HCT116 (cell line): ENCODE measurements at regions not wholly inside any gene's neighbourhood (a gene's known extent, or its start where the extent isn't known, plus 50 kb on each side); places are given as distances from the start of the nearest gene placed in this dataset.

Experiments used
- ATAC-seq: fragments of 200-7000 bp; cut with Tn5 transposase; 2 replicates; pipeline ENCODE4 v1.9.1; 2020; ENCODE audit warnings: mild to moderate bottlenecking, moderate library complexity
- BruUV-seq: library from RNA; stranded (reverse); fragments of 400-500 nt; replicated peaks from 2 replicates; lab custom pipeline; 2021; lab: Mats Ljungman, UMichigan
- CTCF ChIA-PET: fragments of 300-600 bp; sonication (Branson Sonifier 250); formaldehyde crosslinking; loops from one replicate; lab custom pipeline; 2021; ENCODE audit warnings: antibody characterized with exemption; lab: Charles Lee
- POLR2A ChIA-PET: fragments of 300-600, 350-600 bp; sonication (Branson Sonifier 250); formaldehyde crosslinking; loops from one replicate; lab custom pipeline; 2021; ENCODE audit warnings: antibody characterized with exemption; lab: Charles Lee
- RAD21 ChIA-PET, 2 experiments: fragments of 300-600 bp; sonication (Branson Sonifier 250); formaldehyde crosslinking; loops; one replicate each; lab custom pipeline; 2023; ENCODE audit warnings: low total read pairs in 2 of 2; ENCODE audit not compliant: uncharacterized antibody in 2 of 2, unreplicated experiment in 2 of 2, low non-redundant PET in 1 of 2; lab: Charles Lee
- DNase-seq: peaks from one replicate; pipeline ENCODE4 v3.0.0-alpha.2; 2010; ENCODE audit warnings: low read depth, low spot score
- H2AFZ ChIP-seq: fragments of 200-600 bp; shearing (Covaris generic), sonication (generic); 2 replicates; pipeline ENCODE4 v1.6.1; 2017; ENCODE audit warnings: low read depth, mixed run types, mixed read lengths, antibody characterized with exemption, low read length; ENCODE audit not compliant: poor library complexity, severe bottlenecking
- H3K27ac ChIP-seq: 2 replicates; pipeline ENCODE4 v1.5.1; 2012; ENCODE audit warnings: low read depth, low read length
- H3K27me3 ChIP-seq: fragments of 200-600 bp; sonication (generic); 2 replicates; pipeline ENCODE4 v1.6.1; 2016; ENCODE audit warnings: mixed run types, low read length, mixed read lengths; ENCODE audit not compliant: insufficient read depth
- H3K36me3 ChIP-seq, 2 experiments: fragments of 200-500 bp in 1 of 2; fragments of 200-600 bp in 1 of 2; sonication (Bioruptor generic) in 1 of 2; sonication (generic) in 1 of 2; 2 replicates each; pipeline versions ENCODE4 v1.5.1 to v1.6.1; 2014 to 2016; ENCODE audit warnings: low read length in 2 of 2, inconsistent platforms in 1 of 2, mixed read lengths in 1 of 2, mixed run types in 1 of 2; ENCODE audit not compliant: insufficient read depth in 2 of 2, control insufficient read depth in 1 of 2
- H3K4me1 ChIP-seq, 2 experiments: fragments of 200-600 bp in 1 of 2; sonication (generic) in 1 of 2; 2 replicates each; pipeline versions ENCODE4 v1.5.1 to v1.6.1; 2012 to 2017; ENCODE audit warnings: low read length in 2 of 2, inconsistent platforms in 1 of 2, mild to moderate bottlenecking in 1 of 2, mixed read lengths in 1 of 2, mixed run types in 1 of 2, moderate library complexity in 1 of 2; ENCODE audit not compliant: insufficient read depth in 2 of 2, control insufficient read depth in 1 of 2
- H3K4me2 ChIP-seq: fragments of 200-600 bp; sonication (generic); 2 replicates; pipeline ENCODE4 v1.6.1; 2017; ENCODE audit warnings: mixed run types, low read length, mixed read lengths
- H3K4me3 ChIP-seq, 2 experiments: fragments of 200-600 bp in 1 of 2; sonication (generic) in 1 of 2; replicated peaks in 1 of 2; 2 replicates each; pipeline ENCODE4 v1.5.1; 2011 to 2016; ENCODE audit warnings: low read length in 2 of 2, control low read depth in 1 of 2, low read depth in 1 of 2, mild to moderate bottlenecking in 1 of 2, mixed read lengths in 1 of 2, mixed run types in 1 of 2
- H3K79me2 ChIP-seq: fragments of 200-600 bp; sonication (generic); 2 replicates; pipeline ENCODE4 v1.6.1; 2017; ENCODE audit warnings: mild to moderate bottlenecking, mixed run types, low read length, moderate library complexity, mixed read lengths; ENCODE audit not compliant: insufficient read depth
- H3K9ac ChIP-seq: fragments of 200-600 bp; sonication (generic); 2 replicates; pipeline ENCODE4 v1.6.1; 2016; ENCODE audit warnings: low read length, mixed read lengths
- H3K9me2 ChIP-seq: fragments of 200-600 bp; sonication (generic), shearing (Covaris generic); 2 replicates; pipeline ENCODE4 v1.6.1; 2017; ENCODE audit warnings: mixed run types, mild to moderate bottlenecking, moderate library complexity; ENCODE audit not compliant: insufficient read depth
- H3K9me3 ChIP-seq, 2 experiments: fragments of 200-500 bp in 1 of 2; fragments of 200-600 bp in 1 of 2; sonication (Bioruptor generic) in 1 of 2; sonication (generic) in 1 of 2; 2 replicates each; pipeline ENCODE4 v1.6.1; 2014 to 2017; ENCODE audit warnings: low read length in 2 of 2, mixed read lengths in 2 of 2, inconsistent platforms in 1 of 2, low read depth in 1 of 2, mild to moderate bottlenecking in 1 of 2, mixed run types in 1 of 2, moderate library complexity in 1 of 2; ENCODE audit not compliant: control insufficient read depth in 1 of 2, insufficient read depth in 1 of 2
- H4K20me1 ChIP-seq: fragments of 200-600 bp; sonication (generic), shearing (Covaris generic); 2 replicates; pipeline ENCODE4 v1.6.1; 2017; ENCODE audit warnings: mixed run types, mild to moderate bottlenecking, moderate library complexity; ENCODE audit not compliant: insufficient read depth
- CEBPB ChIP-seq: IDR thresholded peaks from 2 replicates; pipeline ENCODE4 v1.6.1; 2012; ENCODE audit warnings: low read depth
- EGR1 ChIP-seq: IDR thresholded peaks from 2 replicates; pipeline ENCODE4 v1.6.1; 2012; ENCODE audit warnings: low read depth
- EZH2phosphoT487 ChIP-seq: fragments of 200-600 bp; IDR thresholded peaks from 2 replicates; pipeline ENCODE4 v1.6.1; 2018; ENCODE audit warnings: antibody characterized with exemption, borderline replicate concordance
- FOSL1 ChIP-seq: IDR thresholded peaks from 2 replicates; pipeline ENCODE4 v1.6.1; 2012; ENCODE audit warnings: low read depth
- POLR2A ChIP-seq: IDR thresholded peaks from 2 replicates; pipeline ENCODE4 v1.7.0; 2011; ENCODE audit warnings: borderline replicate concordance; ENCODE audit not compliant: insufficient read depth, insufficient read length; ENCODE audit errors: extremely low read depth
- RAD21 ChIP-seq: IDR thresholded peaks from 2 replicates; pipeline ENCODE4 v1.6.1; 2012; ENCODE audit warnings: low read depth, mild to moderate bottlenecking
- SRF ChIP-seq: IDR thresholded peaks from 2 replicates; pipeline ENCODE4 v1.6.1; 2012; ENCODE audit warnings: low read depth
- YY1 ChIP-seq: IDR thresholded peaks from 2 replicates; pipeline ENCODE4 v1.6.1; 2011; ENCODE audit warnings: low read length, low read depth, moderate library complexity, mild to moderate bottlenecking; ENCODE audit not compliant: insufficient replicate concordance; ENCODE audit errors: extremely low read depth
- ZFX ChIP-seq: fragments of 450-650 bp; IDR thresholded peaks from 2 replicates; pipeline ENCODE4 v1.6.1; 2017
- ZNF274 ChIP-seq: fragments of 200-500 bp; sonication (Bioruptor generic); IDR thresholded peaks from 2 replicates; pipeline ENCODE4 v1.6.1; 2014; ENCODE audit warnings: mild to moderate bottlenecking, low read depth, low read length, inconsistent platforms
- intact Hi-C: fragments of 100-400 bp; cut with micrococcal nuclease; formaldehyde crosslinking; loops from 2 replicates; pipeline ENCODE4 v1.10.0; 2022
- TF ChIP-seq, protein P1 (sequence below): IDR thresholded peaks from 2 replicates; pipeline ENCODE4 v1.6.1; 2012
- TF ChIP-seq, protein P2 (sequence below): IDR thresholded peaks from 2 replicates; pipeline ENCODE4 v1.6.1; 2012
- TF ChIP-seq, protein P3 (sequence below): IDR thresholded peaks from 2 replicates; pipeline ENCODE4 v1.6.1; 2011; ENCODE audit warnings: mild to moderate bottlenecking, low read length, moderate library complexity; ENCODE audit not compliant: insufficient replicate concordance; ENCODE audit errors: extremely low read depth
- TF ChIP-seq, protein P4 (sequence below): IDR thresholded peaks from 2 replicates; pipeline ENCODE4 v1.6.1; 2012; ENCODE audit warnings: low read depth
- TF ChIP-seq, protein P5 (sequence below), 3 experiments: fragments of 200-600 bp in 1 of 3; sonication (generic) in 1 of 3; IDR thresholded peaks in 2 of 3; conservative IDR thresholded peaks in 1 of 3; 2 replicates each; pipeline ENCODE4 v1.5.1; 2012 to 2017; ENCODE audit warnings: low read depth in 2 of 3, low read length in 2 of 3, antibody characterized with exemption in 1 of 3, borderline replicate concordance in 1 of 3, control low read depth in 1 of 3, mild to moderate bottlenecking in 1 of 3, mixed read lengths in 1 of 3, mixed run types in 1 of 3, moderate library complexity in 1 of 3; ENCODE audit not compliant: insufficient read depth in 1 of 3

DNA sequence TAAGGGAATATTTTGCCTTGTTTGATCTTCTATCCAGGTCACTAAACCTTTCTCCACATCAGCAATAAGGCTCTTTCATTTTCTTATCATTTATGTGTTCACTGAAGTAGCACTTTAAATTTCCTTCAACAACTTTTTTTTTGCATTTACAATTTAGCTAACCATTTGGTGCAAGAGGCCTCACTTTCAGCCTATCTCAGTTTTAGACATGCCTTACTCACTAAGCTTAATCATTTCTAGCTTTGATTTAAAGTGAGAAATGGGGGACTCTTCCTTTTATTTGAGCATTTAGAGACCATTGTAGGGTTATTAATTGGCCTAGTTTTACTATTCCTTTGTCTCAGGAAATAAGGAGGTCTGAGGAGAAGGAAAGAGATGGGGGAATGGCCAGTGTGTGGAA, 250.5 kb downstream of the AUH start:
- TF ChIP-seq, protein P1, sequence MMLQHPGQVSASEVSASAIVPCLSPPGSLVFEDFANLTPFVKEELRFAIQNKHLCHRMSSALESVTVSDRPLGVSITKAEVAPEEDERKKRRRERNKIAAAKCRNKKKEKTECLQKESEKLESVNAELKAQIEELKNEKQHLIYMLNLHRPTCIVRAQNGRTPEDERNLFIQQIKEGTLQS: no peak
- no peak for TF ChIP-seq EGR1
- TF ChIP-seq SRF: no peak
- no peak for TF ChIP-seq CEBPB
- no peak for TF ChIP-seq ZNF274
- TF ChIP-seq YY1: no peak
- TF ChIP-seq, protein P2, sequence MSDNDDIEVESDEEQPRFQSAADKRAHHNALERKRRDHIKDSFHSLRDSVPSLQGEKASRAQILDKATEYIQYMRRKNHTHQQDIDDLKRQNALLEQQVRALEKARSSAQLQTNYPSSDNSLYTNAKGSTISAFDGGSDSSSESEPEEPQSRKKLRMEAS: no peak
- no peak for TF ChIP-seq EZH2phosphoT487
- no peak for TF ChIP-seq ZFX
- TF ChIP-seq, protein P3, sequence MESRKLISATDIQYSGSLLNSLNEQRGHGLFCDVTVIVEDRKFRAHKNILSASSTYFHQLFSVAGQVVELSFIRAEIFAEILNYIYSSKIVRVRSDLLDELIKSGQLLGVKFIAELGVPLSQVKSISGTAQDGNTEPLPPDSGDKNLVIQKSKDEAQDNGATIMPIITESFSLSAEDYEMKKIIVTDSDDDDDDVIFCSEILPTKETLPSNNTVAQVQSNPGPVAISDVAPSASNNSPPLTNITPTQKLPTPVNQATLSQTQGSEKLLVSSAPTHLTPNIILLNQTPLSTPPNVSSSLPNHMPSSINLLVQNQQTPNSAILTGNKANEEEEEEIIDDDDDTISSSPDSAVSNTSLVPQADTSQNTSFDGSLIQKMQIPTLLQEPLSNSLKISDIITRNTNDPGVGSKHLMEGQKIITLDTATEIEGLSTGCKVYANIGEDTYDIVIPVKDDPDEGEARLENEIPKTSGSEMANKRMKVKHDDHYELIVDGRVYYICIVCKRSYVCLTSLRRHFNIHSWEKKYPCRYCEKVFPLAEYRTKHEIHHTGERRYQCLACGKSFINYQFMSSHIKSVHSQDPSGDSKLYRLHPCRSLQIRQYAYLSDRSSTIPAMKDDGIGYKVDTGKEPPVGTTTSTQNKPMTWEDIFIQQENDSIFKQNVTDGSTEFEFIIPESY: no peak
- TF ChIP-seq, protein P4, sequence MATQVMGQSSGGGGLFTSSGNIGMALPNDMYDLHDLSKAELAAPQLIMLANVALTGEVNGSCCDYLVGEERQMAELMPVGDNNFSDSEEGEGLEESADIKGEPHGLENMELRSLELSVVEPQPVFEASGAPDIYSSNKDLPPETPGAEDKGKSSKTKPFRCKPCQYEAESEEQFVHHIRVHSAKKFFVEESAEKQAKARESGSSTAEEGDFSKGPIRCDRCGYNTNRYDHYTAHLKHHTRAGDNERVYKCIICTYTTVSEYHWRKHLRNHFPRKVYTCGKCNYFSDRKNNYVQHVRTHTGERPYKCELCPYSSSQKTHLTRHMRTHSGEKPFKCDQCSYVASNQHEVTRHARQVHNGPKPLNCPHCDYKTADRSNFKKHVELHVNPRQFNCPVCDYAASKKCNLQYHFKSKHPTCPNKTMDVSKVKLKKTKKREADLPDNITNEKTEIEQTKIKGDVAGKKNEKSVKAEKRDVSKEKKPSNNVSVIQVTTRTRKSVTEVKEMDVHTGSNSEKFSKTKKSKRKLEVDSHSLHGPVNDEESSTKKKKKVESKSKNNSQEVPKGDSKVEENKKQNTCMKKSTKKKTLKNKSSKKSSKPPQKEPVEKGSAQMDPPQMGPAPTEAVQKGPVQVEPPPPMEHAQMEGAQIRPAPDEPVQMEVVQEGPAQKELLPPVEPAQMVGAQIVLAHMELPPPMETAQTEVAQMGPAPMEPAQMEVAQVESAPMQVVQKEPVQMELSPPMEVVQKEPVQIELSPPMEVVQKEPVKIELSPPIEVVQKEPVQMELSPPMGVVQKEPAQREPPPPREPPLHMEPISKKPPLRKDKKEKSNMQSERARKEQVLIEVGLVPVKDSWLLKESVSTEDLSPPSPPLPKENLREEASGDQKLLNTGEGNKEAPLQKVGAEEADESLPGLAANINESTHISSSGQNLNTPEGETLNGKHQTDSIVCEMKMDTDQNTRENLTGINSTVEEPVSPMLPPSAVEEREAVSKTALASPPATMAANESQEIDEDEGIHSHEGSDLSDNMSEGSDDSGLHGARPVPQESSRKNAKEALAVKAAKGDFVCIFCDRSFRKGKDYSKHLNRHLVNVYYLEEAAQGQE: no peak
- TF ChIP-seq POLR2A: no peak
- no peak for TF ChIP-seq FOSL1
- no peak for TF ChIP-seq RAD21
- TF ChIP-seq, protein P5, sequence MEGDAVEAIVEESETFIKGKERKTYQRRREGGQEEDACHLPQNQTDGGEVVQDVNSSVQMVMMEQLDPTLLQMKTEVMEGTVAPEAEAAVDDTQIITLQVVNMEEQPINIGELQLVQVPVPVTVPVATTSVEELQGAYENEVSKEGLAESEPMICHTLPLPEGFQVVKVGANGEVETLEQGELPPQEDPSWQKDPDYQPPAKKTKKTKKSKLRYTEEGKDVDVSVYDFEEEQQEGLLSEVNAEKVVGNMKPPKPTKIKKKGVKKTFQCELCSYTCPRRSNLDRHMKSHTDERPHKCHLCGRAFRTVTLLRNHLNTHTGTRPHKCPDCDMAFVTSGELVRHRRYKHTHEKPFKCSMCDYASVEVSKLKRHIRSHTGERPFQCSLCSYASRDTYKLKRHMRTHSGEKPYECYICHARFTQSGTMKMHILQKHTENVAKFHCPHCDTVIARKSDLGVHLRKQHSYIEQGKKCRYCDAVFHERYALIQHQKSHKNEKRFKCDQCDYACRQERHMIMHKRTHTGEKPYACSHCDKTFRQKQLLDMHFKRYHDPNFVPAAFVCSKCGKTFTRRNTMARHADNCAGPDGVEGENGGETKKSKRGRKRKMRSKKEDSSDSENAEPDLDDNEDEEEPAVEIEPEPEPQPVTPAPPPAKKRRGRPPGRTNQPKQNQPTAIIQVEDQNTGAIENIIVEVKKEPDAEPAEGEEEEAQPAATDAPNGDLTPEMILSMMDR (IDR thresholded peaks at IDR 0.05 in 2 of 3, conservative IDR thresholded peaks at IDR 0.05 in 1 of 3; ENCODE audit: borderline replicate concordance in 1 of 3, insufficient read depth in 1 of 3, low read depth in 2 of 3, low read length in 2 of 3): no peak
- Histone ChIP-seq H3K9me2 (no peaks in the 10 kb centered on the region), H3K9ac (no peak overlapping the region), H3K4me3 (no peak overlapping the region), H2AFZ (no peak overlapping the region), H3K79me2 (no peaks in the 10 kb centered on the region), H3K36me3 (no peaks in the 10 kb centered on the region), H3K4me1 (no peaks in the 10 kb centered on the region), H3K27ac (no peak overlapping the region), H3K4me2 (no peak overlapping the region), H3K27me3 (no peaks in the 10 kb centered on the region), H3K9me3 (no peaks in the 10 kb centered on the region), H4K20me1 (no peaks in the 10 kb centered on the region)
- ChIA-PET CTCF (no interaction called here), POLR2A (no interaction called here), RAD21 (no interaction called here)
- DNase-seq (no peak), ATAC-seq (no peak)
- intact Hi-C loops: no loop called here
- BruUV-seq: no TSS peak
